ENCODE measurements at regions not wholly inside any gene's neighbourhood (a gene's known extent, or its start where the extent isn't known, plus 50 kb on each side); places are given as distances from the start of the nearest gene placed in this dataset.

- no peak for TF ChIP-seq CTCF (tag by site-specific recombination; IDR thresholded peaks at IDR 0.05)
- no peak for TF ChIP-seq REPIN1 (tag by site-specific recombination; IDR thresholded peaks at IDR 0.05; ENCODE audit: low read depth)
- no peak for TF ChIP-seq BCL6B (tag by site-specific recombination; IDR thresholded peaks at IDR 0.05)
- no peak for TF ChIP-seq ZNF121 (tag by site-specific recombination; IDR thresholded peaks at IDR 0.05)
- no peak for TF ChIP-seq ZNF514 (tag by site-specific recombination; IDR thresholded peaks at IDR 0.05)
- TF ChIP-seq, protein P1, sequence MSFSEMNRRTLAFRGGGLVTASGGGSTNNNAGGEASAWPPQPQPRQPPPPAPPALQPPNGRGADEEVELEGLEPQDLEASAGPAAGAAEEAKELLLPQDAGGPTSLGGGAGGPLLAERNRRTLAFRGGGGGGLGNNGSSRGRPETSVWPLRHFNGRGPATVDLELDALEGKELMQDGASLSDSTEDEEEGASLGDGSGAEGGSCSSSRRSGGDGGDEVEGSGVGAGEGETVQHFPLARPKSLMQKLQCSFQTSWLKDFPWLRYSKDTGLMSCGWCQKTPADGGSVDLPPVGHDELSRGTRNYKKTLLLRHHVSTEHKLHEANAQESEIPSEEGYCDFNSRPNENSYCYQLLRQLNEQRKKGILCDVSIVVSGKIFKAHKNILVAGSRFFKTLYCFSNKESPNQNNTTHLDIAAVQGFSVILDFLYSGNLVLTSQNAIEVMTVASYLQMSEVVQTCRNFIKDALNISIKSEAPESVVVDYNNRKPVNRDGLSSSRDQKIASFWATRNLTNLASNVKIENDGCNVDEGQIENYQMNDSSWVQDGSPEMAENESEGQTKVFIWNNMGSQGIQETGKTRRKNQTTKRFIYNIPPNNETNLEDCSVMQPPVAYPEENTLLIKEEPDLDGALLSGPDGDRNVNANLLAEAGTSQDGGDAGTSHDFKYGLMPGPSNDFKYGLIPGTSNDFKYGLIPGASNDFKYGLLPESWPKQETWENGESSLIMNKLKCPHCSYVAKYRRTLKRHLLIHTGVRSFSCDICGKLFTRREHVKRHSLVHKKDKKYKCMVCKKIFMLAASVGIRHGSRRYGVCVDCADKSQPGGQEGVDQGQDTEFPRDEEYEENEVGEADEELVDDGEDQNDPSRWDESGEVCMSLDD (tag by site-specific recombination; IDR thresholded peaks at IDR 0.05), result no peak
These were observed 404.3 kb downstream of the BCL11B start for GRCh38 chr14:98867726-98868125.
